Natural killer cell (primary cell): ENCODE measurements at regions not wholly inside any gene's neighbourhood (a gene's known extent, or its start where the extent isn't known, plus 50 kb on each side); places are given as distances from the start of the nearest gene placed in this dataset.

ENCODE experiments used
- ATAC-seq, 3 donors: fragments of 150-1000 bp in 2 of 3; fragments of 200-7000 bp in 1 of 3; cut with Tn5 transposase; 1 replicate in 1 of 3; 2 replicates in 2 of 3; pipeline ENCODE4 v1.10.0; 2021; ENCODE audit warnings: mild to moderate bottlenecking in 2 of 3, moderate library complexity in 2 of 3
- DNase-seq, 2 donors: peaks; one replicate each; pipeline versions ENCODE4 v3.0.0 to v3.0.0-alpha.2; 2013 to 2021; ENCODE audit warnings: mixed read lengths in 1 of 2
- H3K27ac ChIP-seq: one replicate; pipeline ENCODE4 v1.5.1; 2013; ENCODE audit warnings: mild to moderate bottlenecking, low read length
- H3K27me3 ChIP-seq: one replicate; pipeline ENCODE4 v1.6.1; 2013; ENCODE audit warnings: low read length; ENCODE audit not compliant: control insufficient read depth, insufficient read depth
- H3K36me3 ChIP-seq: one replicate; pipeline ENCODE4 v1.6.1; 2013; ENCODE audit warnings: low read length; ENCODE audit not compliant: control insufficient read depth, insufficient read depth
- H3K4me1 ChIP-seq: one replicate; pipeline ENCODE4 v1.6.1; 2013; ENCODE audit warnings: low read length; ENCODE audit not compliant: control insufficient read depth, insufficient read depth
- H3K4me3 ChIP-seq: one replicate; pipeline ENCODE4 v1.5.1; 2013; ENCODE audit warnings: low read length
- H3K9me3 ChIP-seq: one replicate; pipeline ENCODE4 v1.6.1; 2013; ENCODE audit warnings: low read length; ENCODE audit not compliant: control insufficient read depth, insufficient read depth
- H3K27ac Mint-ChIP-seq, 2 donors: one replicate each; pipeline ENCODE4 v1.8.0; 2022; ENCODE audit warnings: mild to moderate bottlenecking in 2 of 2, mixed read lengths in 2 of 2, moderate library complexity in 1 of 2
- H3K27me3 Mint-ChIP-seq, 2 donors: one replicate each; pipeline ENCODE4 v1.8.0; 2022; ENCODE audit warnings: low read depth in 2 of 2, mixed read lengths in 2 of 2
- H3K36me3 Mint-ChIP-seq: one replicate; pipeline ENCODE4 v1.8.0; 2022; ENCODE audit warnings: mixed read lengths
- H3K4me1 Mint-ChIP-seq, 2 donors: one replicate each; pipeline ENCODE4 v1.8.0; 2022; ENCODE audit warnings: mixed read lengths in 2 of 2
- H3K4me3 Mint-ChIP-seq: one replicate; pipeline ENCODE4 v1.8.0; 2022; ENCODE audit warnings: mild to moderate bottlenecking, moderate library complexity, mixed read lengths
- H3K9me3 Mint-ChIP-seq, 2 donors: one replicate each; pipeline ENCODE4 v1.8.0; 2022; ENCODE audit warnings: mixed read lengths in 2 of 2
- WGBS: methylation state at CpG from one replicate; pipeline ENCODE4 v1.1.7; 2013; ENCODE audit warnings: missing lambda C conversion rate; ENCODE audit not compliant: insufficient coverage; 5-methylcytosine and 5-hydroxymethylcytosine counted together
- intact Hi-C: fragments of 100-400 bp; cut with micrococcal nuclease; formaldehyde crosslinking; loops from one replicate; pipeline ENCODE4 v1.14.2; 2022
- TF ChIP-seq, protein P1 (sequence below): fragments of 200-600 bp; IDR thresholded peaks from one replicate; pipeline ENCODE4 v1.8.0; 2022; ENCODE audit warnings: antibody characterized with exemption

DNA sequence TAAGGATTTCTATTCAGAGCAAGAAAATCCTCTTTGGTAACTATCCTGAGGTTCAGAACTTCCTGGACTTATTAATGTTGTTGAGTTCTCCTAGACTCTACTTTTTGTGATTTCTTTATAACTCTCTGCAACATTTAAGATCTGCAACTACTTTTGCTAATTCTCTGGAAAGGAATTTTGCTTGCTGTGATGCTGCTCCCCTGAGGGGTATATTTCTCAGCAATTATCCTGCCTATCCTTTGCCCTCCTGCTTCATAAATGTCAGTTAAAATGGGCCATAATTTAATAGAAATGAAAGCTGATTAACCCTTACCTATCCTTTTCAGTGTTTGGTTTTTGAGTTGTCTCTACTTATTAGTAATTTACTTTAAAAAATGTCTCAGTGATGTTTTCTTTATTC, 377.3 kb upstream of the LRRC3B start:
- intact Hi-C loops, result no loop called here
- H3K27me3 Mint-ChIP-seq, result no peaks in the 10 kb centered on the region
- H3K9me3 ChIP-seq, result no peaks in the 10 kb centered on the region
- H3K4me3 Mint-ChIP-seq, result no peak overlapping the region
- DNase-seq (no peak), ATAC-seq (no peak)
- H3K4me1 Mint-ChIP-seq, result no peaks in the 10 kb centered on the region
- H3K4me3 ChIP-seq, result no peak overlapping the region
- H3K27me3 ChIP-seq, result no peaks in the 10 kb centered on the region
- no peaks in the 10 kb centered on the region for H3K36me3 ChIP-seq
- peaks cover 6% of the 10 kb centered on the region for H3K36me3 Mint-ChIP-seq
- TF ChIP-seq, protein P1, sequence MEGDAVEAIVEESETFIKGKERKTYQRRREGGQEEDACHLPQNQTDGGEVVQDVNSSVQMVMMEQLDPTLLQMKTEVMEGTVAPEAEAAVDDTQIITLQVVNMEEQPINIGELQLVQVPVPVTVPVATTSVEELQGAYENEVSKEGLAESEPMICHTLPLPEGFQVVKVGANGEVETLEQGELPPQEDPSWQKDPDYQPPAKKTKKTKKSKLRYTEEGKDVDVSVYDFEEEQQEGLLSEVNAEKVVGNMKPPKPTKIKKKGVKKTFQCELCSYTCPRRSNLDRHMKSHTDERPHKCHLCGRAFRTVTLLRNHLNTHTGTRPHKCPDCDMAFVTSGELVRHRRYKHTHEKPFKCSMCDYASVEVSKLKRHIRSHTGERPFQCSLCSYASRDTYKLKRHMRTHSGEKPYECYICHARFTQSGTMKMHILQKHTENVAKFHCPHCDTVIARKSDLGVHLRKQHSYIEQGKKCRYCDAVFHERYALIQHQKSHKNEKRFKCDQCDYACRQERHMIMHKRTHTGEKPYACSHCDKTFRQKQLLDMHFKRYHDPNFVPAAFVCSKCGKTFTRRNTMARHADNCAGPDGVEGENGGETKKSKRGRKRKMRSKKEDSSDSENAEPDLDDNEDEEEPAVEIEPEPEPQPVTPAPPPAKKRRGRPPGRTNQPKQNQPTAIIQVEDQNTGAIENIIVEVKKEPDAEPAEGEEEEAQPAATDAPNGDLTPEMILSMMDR, result no peak
- no peak overlapping the region for H3K27ac Mint-ChIP-seq
- H3K27ac ChIP-seq, result no peak overlapping the region
- H3K9me3 Mint-ChIP-seq, result peaks cover 3 to 8% of the 10 kb centered on the region in 2 donors
- H3K4me1 ChIP-seq, result no peaks in the 10 kb centered on the region

DNA sequence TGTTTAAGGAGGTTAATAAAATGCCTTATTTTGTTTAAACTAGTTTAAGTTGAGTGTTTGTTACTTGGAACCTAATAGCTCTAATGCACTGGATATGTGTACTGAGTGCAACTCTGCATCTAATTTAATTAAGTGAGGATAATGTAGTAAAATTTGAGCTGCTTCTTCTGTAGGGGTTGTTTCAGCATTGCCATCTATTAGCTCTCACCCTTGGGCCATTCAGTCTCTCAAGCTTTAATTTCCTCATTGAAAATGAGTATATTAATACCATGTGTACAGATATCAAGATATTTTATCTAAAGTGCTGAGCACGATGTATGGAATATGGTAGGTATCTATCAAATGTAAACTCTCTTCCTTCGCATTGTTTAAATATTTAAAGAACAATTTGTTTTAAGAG, 375.7 kb upstream of the LRRC3B start:
- Mint-ChIP-seq H3K4me1 (no peaks in the 10 kb centered on the region), H3K27me3 (no peaks in the 10 kb centered on the region), H3K4me3 (no peak overlapping the region), H3K36me3 (peaks cover 6% of the 10 kb centered on the region), H3K27ac (no peak overlapping the region), H3K9me3 (peaks cover 6 to 7% of the 10 kb centered on the region in 2 donors)
- TF ChIP-seq, protein P1, result no peak
- H3K36me3 ChIP-seq, result no peaks in the 10 kb centered on the region
- no peaks in the 10 kb centered on the region for H3K4me1 ChIP-seq
- H3K27ac ChIP-seq, result no peak overlapping the region
- intact Hi-C loops, result no loop called here
- H3K4me3 ChIP-seq, result no peak overlapping the region
- no CpG with 5 or more reads among the region's 2 CpGs for WGBS
- H3K9me3 ChIP-seq, result no peaks in the 10 kb centered on the region
- ATAC-seq (no peak), DNase-seq (no peak)
- no peaks in the 10 kb centered on the region for H3K27me3 ChIP-seq

DNA sequence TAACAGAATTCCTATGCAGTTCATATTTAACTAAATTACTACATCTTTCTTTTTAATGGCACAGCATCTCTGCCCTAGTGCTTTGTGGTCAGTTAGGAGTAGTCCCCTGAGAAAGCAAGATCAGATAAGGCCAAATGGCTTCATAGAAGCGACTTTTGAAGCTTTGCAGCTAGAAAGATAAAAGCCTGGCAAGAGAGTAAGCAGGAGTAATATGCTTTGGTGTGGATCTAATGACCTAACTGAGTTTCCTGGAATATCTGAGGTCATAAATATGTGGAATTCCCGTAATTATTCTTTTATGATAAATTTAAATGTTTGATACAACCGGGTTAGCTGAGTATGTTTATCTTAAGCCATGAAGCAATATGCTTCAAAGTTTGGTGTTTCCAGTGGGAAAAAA, 374.9 kb upstream of the LRRC3B start:
- Histone ChIP-seq H3K36me3 (no peaks in the 10 kb centered on the region), H3K27ac (no peak overlapping the region), H3K4me3 (no peak overlapping the region), H3K27me3 (no peaks in the 10 kb centered on the region), H3K9me3 (no peaks in the 10 kb centered on the region), H3K4me1 (no peaks in the 10 kb centered on the region)
- Mint-ChIP-seq H3K4me3 (no peak overlapping the region), H3K4me1 (no peaks in the 10 kb centered on the region), H3K9me3 (peaks cover 4 to 5% of the 10 kb centered on the region in 2 donors), H3K36me3 (peaks cover 6% of the 10 kb centered on the region), H3K27me3 (no peaks in the 10 kb centered on the region), H3K27ac (no peak overlapping the region)
- TF ChIP-seq, protein P1, result no peak
- intact Hi-C loops, result no loop called here
- WGBS, result 68% methylated on average over 3 of the region's 3 CpGs
- no peak for ATAC-seq
- no peak for DNase-seq

DNA sequence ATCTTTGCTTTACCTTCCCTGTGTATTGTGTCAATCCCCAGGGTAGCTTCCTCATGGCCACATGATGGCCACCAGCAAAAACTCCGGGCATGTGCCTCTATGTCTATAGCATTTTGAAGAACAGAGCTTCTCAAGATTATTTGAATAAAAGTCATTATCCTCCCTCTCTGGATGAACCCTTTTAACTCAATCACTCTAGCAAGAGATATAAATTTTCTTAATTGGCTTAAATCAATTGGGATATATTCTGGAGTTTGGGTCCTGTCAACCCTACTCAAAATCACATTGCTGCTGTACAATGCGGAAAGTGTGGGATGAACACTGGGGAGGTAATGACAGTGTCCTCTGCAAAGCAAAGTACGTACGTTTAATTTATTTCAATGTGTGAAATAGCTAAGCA, 370.6 kb upstream of the LRRC3B start:
- Mint-ChIP-seq H3K4me1 (no peaks in the 10 kb centered on the region), H3K9me3 (peaks cover 2 to 4% of the 10 kb centered on the region in 2 donors), H3K27me3 (no peaks in the 10 kb centered on the region), H3K27ac (no peak overlapping the region), H3K4me3 (no peak overlapping the region), H3K36me3 (no peaks in the 10 kb centered on the region)
- Histone ChIP-seq H3K4me3 (no peak overlapping the region), H3K36me3 (no peaks in the 10 kb centered on the region), H3K9me3 (no peaks in the 10 kb centered on the region), H3K4me1 (no peaks in the 10 kb centered on the region), H3K27ac (no peak overlapping the region), H3K27me3 (no peaks in the 10 kb centered on the region)
- 98% methylated on average over 4 of the region's 4 CpGs for WGBS
- TF ChIP-seq, protein P1, result no peak
- intact Hi-C loops, result no loop called here
- DNase-seq, result no peak
- no peak for ATAC-seq
